Endothelial cell of umbilical vein (primary cell): ENCODE measurements at regions not wholly inside any gene's neighbourhood (a gene's known extent, or its start where the extent isn't known, plus 50 kb on each side); places are given as distances from the start of the nearest gene placed in this dataset.

Source experiments
- BruUV-seq: library from RNA; stranded (reverse); fragments of 400-500 nt; replicated peaks from 2 replicates; lab custom pipeline; 2021; lab: Mats Ljungman, UMichigan
- CTCF ChIA-PET: fragments of 300-600, 350-600 bp; sonication (Branson Sonifier 250); formaldehyde crosslinking; loops from one replicate; lab custom pipeline; 2021; ENCODE audit warnings: antibody characterized with exemption, inconsistent platforms; lab: Charles Lee
- POLR2A ChIA-PET: fragments of 300-600, 350-600 bp; sonication (Branson Sonifier 250); formaldehyde crosslinking; loops from one replicate; lab custom pipeline; 2021; ENCODE audit warnings: antibody characterized with exemption, inconsistent platforms; lab: Charles Lee
- DNase-seq: peaks from one replicate; pipeline ENCODE4 v3.0.0-alpha.2; 2011; ENCODE audit warnings: low read depth, low spot score
- FAIRE-seq: peaks from 2 replicates; lab custom pipeline; 2011; peaks lifted over from hg19 to GRCh38; lab: Jason Lieb, UNC
- H2AFZ ChIP-seq: 2 replicates; pipeline ENCODE4 v1.6.0; 2012; ENCODE audit warnings: low read depth, low read length, control low read depth, inconsistent platforms
- H3K27ac ChIP-seq: 2 replicates; pipeline ENCODE4 v1.5.1; 2011; ENCODE audit warnings: low read depth, mild to moderate bottlenecking, control low read depth, low read length, moderate library complexity; ENCODE audit not compliant: insufficient read depth
- H3K27me3 ChIP-seq, 2 experiments: 2 replicates each; pipeline versions ENCODE4 v1.6.0 to v1.6.1; 2011; ENCODE audit warnings: low read length in 2 of 2, mixed read lengths in 1 of 2; ENCODE audit not compliant: control insufficient read depth in 2 of 2, insufficient read depth in 2 of 2
- H3K36me3 ChIP-seq, 2 experiments: 2 replicates in 1 of 2; 3 replicates in 1 of 2; pipeline ENCODE4 v1.5.1; 2011; ENCODE audit warnings: low read length in 2 of 2, mild to moderate bottlenecking in 1 of 2, moderate library complexity in 1 of 2; ENCODE audit not compliant: control insufficient read depth in 2 of 2, insufficient read depth in 2 of 2; ENCODE audit errors: extremely low read depth in 1 of 2
- H3K4me1 ChIP-seq: 3 replicates; pipeline ENCODE4 v1.5.1; 2011; ENCODE audit warnings: mild to moderate bottlenecking, low read length; ENCODE audit not compliant: control insufficient read depth, insufficient read depth; ENCODE audit errors: extremely low read depth
- H3K4me2 ChIP-seq: 2 replicates; pipeline ENCODE4 v1.6.1; 2011; ENCODE audit warnings: low read length, control low read depth, mixed read lengths; ENCODE audit not compliant: insufficient read depth
- H3K4me3 ChIP-seq, 3 experiments: fragments of 200-600 bp in 1 of 3; sonication (generic), shearing (Covaris generic) in 1 of 3; replicated peaks in 1 of 3; 2 replicates each; pipeline ENCODE4 v1.5.1; 2011 to 2016; ENCODE audit warnings: control low read depth in 3 of 3, low read length in 3 of 3, mild to moderate bottlenecking in 2 of 3, inconsistent platforms in 1 of 3, low read depth in 1 of 3, moderate library complexity in 1 of 3; ENCODE audit not compliant: insufficient read depth in 1 of 3
- H3K79me2 ChIP-seq: 2 replicates; pipeline ENCODE4 v1.6.0; 2012; ENCODE audit warnings: low read length, inconsistent platforms; ENCODE audit not compliant: control insufficient read depth, insufficient read depth
- H3K9ac ChIP-seq: replicated peaks from 2 replicates; pipeline ENCODE3; 2011; ENCODE audit warnings: low read length, control low read depth; ENCODE audit not compliant: insufficient read depth; ENCODE audit errors: extremely low read depth
- H3K9me1 ChIP-seq: replicated peaks from 3 replicates; pipeline ENCODE4 v1.6.0; 2011; ENCODE audit warnings: mild to moderate bottlenecking, low read length; ENCODE audit not compliant: control insufficient read depth, insufficient read depth; ENCODE audit errors: extremely low read depth
- H3K9me3 ChIP-seq: replicated peaks from 2 replicates; pipeline ENCODE4 v1.5.1; 2012; ENCODE audit warnings: low read length, inconsistent platforms; ENCODE audit not compliant: control insufficient read depth, insufficient read depth
- H4K20me1 ChIP-seq: replicated peaks from 2 replicates; pipeline ENCODE3; 2011; ENCODE audit warnings: mild to moderate bottlenecking, low read length; ENCODE audit not compliant: control insufficient read depth, insufficient read depth; ENCODE audit errors: extremely low read depth
- CTCF ChIP-seq, 2 donors: IDR thresholded peaks; 1 replicate in 1 of 2; 2 replicates in 1 of 2; pipeline ENCODE4 v1.5.1; 2011; ENCODE audit warnings: low read length in 2 of 2, mild to moderate bottlenecking in 2 of 2, moderate library complexity in 2 of 2, control low read depth in 1 of 2, inconsistent platforms in 1 of 2, low read depth in 1 of 2; ENCODE audit not compliant: insufficient read depth in 1 of 2; ENCODE audit errors: extremely low read depth in 1 of 2
- EZH2 ChIP-seq: IDR thresholded peaks from 2 replicates; pipeline ENCODE4 v1.6.1; 2012; ENCODE audit warnings: borderline replicate concordance, low read depth, mild to moderate bottlenecking, moderate library complexity, low read length, inconsistent platforms; ENCODE audit not compliant: severe bottlenecking
- FOS ChIP-seq: IDR thresholded peaks from 2 replicates; pipeline ENCODE4 v1.6.1; 2011; ENCODE audit warnings: mild to moderate bottlenecking, low read length, moderate library complexity, borderline replicate concordance; ENCODE audit not compliant: insufficient read depth
- GATA2 ChIP-seq: IDR thresholded peaks from 2 replicates; pipeline ENCODE4 v1.7.0; 2011; ENCODE audit warnings: low read depth, mild to moderate bottlenecking, moderate library complexity, mixed read lengths, low read length; ENCODE audit not compliant: insufficient read length, insufficient read depth
- JUN ChIP-seq: IDR thresholded peaks from 2 replicates; pipeline ENCODE4 v1.6.1; 2011; ENCODE audit warnings: borderline replicate concordance, low read depth; ENCODE audit not compliant: insufficient read length, insufficient read depth
- MYC ChIP-seq: IDR thresholded peaks from one replicate; pipeline ENCODE4 v1.6.1; 2011; ENCODE audit warnings: mild to moderate bottlenecking, low read depth, low read length
- POLR2A ChIP-seq: IDR thresholded peaks from 2 replicates; pipeline ENCODE4 v1.6.1; 2012; ENCODE audit warnings: low read depth, mild to moderate bottlenecking, control low read depth, low read length
- POLR2AphosphoS5 ChIP-seq: IDR thresholded peaks from 2 replicates; pipeline ENCODE4 v1.6.1; 2012; ENCODE audit warnings: low read depth, mild to moderate bottlenecking, control low read depth, low read length, moderate library complexity; ENCODE audit not compliant: insufficient read depth
- dilution Hi-C: fragments of 300-500 bp; cut with MboI; formaldehyde crosslinking; loops from one replicate; pipeline ENCODE4 v1.15.0; 2019; ENCODE audit warnings: low sequenced_read_pairs; ENCODE audit not compliant: extremely low pct_ligation_motif_present
- intact Hi-C: fragments of 100-400 bp; cut with micrococcal nuclease; formaldehyde crosslinking; loops from one replicate; pipeline ENCODE4 v1.10.0; 2022
- TF ChIP-seq, protein P1 (sequence below): IDR thresholded peaks from 2 replicates; pipeline ENCODE4 v1.6.1; 2011; ENCODE audit not compliant: insufficient read depth, insufficient read length

DNA sequence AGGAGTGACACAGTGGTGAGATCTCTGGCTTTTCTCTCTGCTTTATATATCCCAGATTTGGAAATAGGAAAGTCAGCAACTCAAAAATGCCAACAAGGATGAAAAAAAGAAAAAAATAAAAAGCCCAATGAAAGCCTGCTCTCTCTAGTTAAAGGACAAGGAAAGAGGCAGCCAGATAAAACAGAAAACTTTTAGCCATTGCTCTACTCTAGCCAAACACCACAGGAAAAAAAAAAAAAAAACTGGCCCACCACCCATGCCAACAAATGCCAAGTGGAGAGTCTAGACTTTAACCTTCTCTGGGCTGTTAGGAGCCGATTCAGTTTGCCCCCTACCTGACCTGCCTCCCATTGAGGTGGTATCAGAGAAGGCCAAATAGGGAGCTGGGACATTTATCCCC is 222.3 kb upstream of the TMTC1 start:
- POLR2A ChIA-PET, result no interaction called here
- Histone ChIP-seq H3K4me2 (no peak overlapping the region), H3K79me2 (no peaks in the 10 kb centered on the region), H3K9me1 (no peaks in the 10 kb centered on the region), H3K4me1 (no peaks in the 10 kb centered on the region), H3K4me3 (no peak overlapping the region), H3K9me3 (no peaks in the 10 kb centered on the region), H3K36me3 (no peaks in the 10 kb centered on the region), H3K27ac (no peak overlapping the region), H4K20me1 (no peaks in the 10 kb centered on the region), H3K27me3 (no peaks in the 10 kb centered on the region), H2AFZ (no peak overlapping the region), H3K9ac (no peak overlapping the region)
- BruUV-seq, result no TSS peak
- CTCF ChIA-PET, result no interaction called here
- no peak for DNase-seq
- dilution Hi-C loops, result no loop called here
- TF ChIP-seq CTCF (IDR thresholded peaks at IDR 0.05; ENCODE audit: extremely low read depth in 1 of 2, insufficient read depth in 1 of 2, low read depth in 1 of 2, low read length in 2 of 2) (no peak), MYC (no peak), EZH2 (no peak), GATA2 (no peak), JUN (no peak), POLR2A (no peak), FOS (no peak), POLR2AphosphoS5 (no peak)
- TF ChIP-seq, protein P1, sequence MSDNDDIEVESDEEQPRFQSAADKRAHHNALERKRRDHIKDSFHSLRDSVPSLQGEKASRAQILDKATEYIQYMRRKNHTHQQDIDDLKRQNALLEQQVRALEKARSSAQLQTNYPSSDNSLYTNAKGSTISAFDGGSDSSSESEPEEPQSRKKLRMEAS, result no peak
- no peak for FAIRE-seq
- intact Hi-C loops, result no loop called here
